ENCODE measurements at regions not wholly inside any gene's neighbourhood (a gene's known extent, or its start where the extent isn't known, plus 50 kb on each side); places are given as distances from the start of the nearest gene placed in this dataset.
A peak's percentile ranks its signal among the peaks of the same experiment; 100 is the strongest.
"Not testable (repeated sequence)": the region's sequence is repeated elsewhere in the genome, so short reads cannot be mapped to it uniquely, and the experiment has no call there.

DNA sequence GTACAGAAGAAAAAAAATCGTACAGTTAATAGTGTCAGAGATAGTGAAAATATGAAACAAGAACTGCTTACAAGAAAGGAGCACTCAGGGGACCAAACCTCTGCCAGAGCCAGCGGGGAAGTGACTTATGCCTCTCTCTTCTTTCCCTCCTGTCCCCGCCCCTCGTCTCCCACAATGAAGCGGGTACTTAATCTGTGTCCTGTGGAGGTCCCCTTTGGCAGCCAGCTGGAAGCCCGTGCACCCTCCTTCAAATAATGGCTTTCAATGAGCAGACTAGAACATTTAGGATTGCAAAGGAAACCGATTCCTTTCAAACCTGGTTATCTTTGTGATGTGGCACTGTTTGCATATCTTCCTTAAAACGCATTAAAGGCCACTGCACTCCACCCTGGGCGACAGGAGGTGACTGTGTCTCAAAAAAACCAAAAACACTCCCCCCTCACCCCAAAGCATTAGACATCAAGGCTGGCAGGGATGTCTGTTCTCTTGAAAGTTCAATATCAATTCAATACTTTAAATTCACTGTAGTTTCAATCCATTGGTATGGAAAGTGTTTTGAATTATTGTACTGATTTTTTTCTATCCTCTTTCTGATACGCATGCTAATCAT, 51.7 kb downstream of the PPIAL4C start:
- not testable (repeated sequence) for DNase-seq (ENCODE audit: low read depth)

DNA sequence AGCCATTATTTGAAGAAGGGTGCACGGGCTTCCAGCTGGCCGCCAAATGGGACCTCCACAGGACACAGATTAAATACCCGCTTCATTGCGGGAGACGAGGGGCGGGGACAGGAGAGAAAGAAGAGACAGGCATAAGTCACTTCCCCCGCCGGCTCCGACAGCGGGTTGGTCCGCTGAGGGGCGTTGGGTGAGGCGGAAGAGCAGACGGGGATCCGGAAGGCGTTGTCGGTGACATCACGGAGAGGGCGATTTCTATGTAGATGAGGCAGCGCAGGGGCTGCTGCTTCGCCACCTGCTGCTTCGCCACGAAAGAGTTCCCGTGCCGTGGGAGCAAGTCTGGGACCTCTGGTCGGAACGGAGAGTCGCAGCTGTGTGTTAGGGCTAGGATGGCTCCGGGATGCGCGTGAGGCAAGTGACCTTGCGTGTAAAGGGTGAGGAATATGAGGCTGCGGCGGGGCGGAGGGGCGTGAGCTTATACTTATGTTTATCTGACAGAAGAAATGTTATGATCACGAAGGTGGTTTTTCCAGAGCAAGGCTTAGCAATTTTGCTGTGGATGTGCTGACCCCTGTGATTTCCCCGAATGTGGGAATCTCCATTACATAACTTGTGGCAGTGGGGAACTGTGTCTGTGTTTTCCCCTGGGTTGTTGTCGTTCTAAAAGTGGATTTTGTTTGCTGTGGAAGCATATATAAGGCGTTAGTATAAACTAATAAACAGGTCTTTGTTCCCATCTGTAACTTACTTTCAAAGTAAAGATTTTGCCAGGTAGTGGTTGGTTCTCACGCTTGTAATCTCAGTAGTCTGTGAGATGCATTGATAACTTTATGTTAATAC, 52.9 kb downstream of the PPIAL4C start:
- DNase-seq (ENCODE audit: low read depth): peak; percentile 87

DNA sequence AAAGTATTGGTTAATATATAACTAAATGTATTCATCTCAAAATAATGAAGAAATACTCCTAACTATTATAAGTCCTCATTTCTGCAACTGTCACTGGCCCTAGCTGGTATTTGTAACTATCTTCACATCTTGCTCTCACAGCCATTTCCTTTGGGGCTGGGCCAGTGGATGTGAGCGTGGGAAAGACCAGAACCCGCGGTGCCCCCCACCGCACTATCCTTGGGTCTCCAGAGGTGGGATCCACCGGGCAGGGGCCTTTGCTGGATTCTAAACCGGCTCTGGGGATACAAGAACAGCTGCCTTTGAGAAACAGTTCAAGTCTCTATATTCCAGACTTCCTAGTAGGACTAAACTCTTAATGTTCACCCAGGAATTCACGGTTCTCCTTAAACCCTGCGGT, 54.8 kb downstream of the PPIAL4C start:
- not testable (repeated sequence) for DNase-seq (ENCODE audit: low read depth)

DNA sequence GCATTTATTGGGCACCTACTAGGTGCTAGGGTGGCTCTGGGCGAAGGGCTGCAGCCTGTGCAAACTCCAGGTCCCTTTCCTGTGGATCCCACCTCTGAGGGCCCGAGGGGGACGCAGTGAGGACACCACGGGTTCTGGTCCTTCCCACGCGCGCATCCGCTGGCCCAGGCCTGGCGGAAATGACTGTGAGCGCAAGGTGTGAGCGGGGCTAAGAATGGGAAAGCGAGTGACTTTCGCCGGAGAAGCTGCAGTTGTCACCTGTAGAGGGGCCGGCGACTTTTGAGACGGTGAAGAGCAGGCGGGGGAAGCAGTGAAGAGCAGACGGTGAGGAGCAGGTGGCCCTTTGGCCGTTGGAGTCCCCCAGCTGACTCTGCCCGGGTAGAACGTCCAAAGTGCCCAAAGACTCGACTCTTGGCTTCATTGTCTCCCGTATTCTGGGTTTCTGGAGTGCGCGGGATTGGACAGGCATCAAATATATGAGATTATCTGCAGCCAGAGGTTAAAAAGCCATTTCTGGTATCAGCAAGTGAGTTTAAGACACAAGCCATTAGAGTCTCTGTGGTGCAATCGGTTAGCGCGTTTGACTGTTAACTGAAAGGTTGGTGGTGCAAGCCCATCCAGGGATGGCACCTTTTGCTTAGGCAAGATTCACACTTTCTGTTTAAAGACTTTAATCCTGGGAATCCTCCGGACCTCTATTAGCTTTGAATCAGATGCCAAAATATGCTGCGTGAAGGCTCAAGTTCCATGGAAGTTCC, 55.4 kb downstream of the PPIAL4C start:
- not testable (repeated sequence) for DNase-seq (ENCODE audit: low read depth)

DNA sequence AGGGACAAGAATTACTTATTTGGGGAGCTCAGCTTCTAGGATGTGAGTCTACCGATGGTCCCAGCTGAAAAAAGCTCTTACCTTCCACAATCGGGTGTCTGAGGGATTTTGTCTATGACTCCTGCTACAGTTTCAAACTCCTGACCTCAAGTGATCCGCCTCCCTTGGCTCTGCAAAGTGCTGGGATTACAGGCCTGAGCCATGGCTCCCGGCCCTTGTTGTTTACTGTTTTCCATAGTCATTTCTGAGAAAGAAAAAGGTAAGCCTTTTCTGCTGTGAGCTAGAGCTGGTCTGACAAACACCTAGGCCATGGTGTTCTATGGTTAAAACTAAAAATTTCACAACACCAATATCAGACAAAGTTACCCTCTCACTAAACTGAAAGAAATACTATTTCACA, 57.5 kb downstream of the PPIAL4C start:
- DNase-seq (ENCODE audit: low read depth): not testable (repeated sequence)

DNA sequence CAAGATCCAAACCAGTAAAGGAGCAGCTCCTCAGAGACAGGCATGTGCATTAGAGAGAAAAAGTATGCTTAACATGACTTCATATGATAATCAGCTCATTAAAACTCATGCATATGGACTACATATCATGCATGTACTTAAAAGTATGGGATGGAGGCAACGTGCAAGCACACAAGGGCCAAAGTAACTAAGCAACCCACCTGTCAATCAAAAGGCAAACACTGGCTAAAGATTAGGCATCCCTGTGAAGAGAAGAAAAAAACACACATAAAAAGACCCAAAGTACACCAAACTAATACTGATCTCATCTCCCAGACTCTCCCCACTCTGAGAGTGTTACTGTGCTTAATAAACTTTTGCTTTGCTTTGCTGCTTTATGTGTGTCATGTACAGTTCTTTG, 61.2 kb downstream of the PPIAL4C start:
- not testable (repeated sequence) for DNase-seq (ENCODE audit: low read depth)

DNA sequence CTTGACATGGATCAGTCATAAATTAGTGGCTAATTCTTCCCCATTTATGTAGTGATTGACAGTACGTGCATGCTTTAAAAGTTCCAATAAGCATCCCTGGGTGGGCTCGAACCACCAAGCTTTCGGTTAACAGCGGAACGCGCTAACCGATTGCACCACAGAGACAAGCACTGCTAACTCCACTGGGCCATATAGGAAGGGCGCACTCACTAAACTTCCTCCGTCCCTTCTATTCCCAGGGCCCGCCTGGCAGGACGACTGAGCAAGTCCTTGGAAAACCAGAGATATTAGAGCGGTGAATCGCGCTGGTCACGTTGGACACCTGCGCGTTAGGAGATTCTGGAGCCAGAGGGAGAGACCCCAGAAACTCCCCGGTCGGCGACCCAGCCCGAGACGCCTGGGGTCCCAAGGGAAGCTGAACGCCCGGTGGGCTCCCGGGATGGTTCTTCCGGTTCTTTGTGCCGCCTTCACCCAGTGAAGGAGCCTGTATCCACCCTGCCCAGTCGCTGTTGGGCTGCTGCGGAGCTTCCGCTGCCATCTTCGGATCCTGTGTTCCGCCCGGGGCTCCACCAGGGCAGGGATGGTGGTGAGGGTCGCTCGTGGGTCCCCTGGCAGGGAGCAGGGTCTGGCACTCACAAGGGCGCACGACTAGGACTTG, 62.8 kb downstream of the PPIAL4C start:
- DNase-seq (ENCODE audit: low read depth): not testable (repeated sequence)

DNA sequence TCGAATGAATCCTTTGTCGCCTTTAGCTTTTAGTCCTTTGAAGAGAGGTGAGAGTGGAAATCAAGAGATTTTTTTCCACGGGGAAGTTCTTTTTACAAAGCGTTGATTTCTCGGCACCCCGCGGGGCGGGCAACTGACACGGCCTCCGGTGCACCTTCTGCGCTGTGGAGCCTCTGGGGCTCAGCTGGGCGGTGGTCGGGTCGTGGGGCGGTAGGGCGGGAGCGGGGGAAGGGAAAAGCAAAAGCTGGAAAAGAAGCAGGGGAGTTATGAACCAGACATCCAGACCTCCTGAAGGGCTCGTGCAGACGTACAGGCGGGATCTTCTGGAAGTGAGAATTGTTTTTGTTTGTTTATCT, 63.3 kb downstream of the PPIAL4C start:
- not testable (repeated sequence) for DNase-seq (ENCODE audit: low read depth)

DNA sequence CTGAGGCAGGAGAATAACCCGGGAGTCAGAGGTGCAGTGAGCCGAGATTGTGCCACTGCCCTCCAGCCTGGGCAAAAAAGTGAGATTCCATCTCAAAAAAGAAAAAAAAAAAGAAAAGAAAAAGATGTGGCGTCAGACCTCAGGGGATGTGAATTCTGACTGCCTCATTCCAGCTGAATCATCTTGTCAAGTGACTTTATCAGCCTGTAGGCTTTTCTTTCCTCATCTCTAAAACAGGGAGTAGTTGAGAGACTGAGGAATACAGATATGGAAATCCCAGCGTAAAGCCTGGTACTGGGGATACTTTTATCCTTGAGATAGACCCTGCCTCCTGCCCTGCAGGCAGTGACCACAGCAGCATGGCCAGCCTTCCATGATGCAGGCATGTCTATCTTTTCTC, 74.1 kb downstream of the PPIAL4C start:
- not testable (repeated sequence) for DNase-seq (ENCODE audit: low read depth)

DNA sequence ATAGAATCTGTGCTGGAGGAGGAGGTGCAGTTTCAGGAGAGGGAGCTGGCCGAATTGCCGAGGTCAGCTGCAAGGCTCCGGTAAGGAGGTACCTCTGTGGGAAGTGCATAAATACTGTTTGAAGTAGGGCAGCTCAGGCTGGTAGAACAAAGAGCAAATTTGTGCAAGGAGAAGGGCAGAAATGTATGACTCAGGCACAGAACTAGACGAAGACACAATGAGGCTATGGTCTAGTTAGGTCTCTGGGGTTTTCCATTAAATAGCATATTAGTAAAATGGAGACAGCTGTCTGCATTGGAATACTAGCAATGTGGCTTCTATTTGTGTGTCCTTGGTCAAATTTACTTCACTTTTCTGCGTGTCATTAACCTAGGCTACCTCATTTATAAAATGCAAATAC, 74.5 kb downstream of the PPIAL4C start:
- DNase-seq (ENCODE audit: low read depth): not testable (repeated sequence)

DNA sequence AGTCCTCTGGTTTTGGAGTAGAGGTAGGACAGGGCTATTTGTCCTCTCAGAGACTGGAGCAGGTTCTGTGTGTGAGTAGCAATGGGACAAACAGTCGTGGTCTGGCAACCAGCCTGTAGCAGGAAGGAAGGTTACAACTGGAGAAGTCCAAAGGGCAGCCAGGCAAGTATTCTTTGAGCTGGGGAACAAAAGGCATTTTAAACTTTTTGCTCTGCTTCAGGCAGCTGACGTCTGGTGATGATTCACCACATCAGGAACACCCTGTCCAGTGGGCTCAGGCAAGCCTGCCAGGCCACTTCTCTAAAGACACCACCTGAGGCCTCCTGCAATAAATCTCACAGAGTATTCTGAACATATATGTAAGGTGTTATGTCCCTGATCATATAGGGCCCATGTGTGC, 81.0 kb downstream of the PPIAL4C start:
- DNase-seq (ENCODE audit: low read depth): not testable (repeated sequence)

DNA sequence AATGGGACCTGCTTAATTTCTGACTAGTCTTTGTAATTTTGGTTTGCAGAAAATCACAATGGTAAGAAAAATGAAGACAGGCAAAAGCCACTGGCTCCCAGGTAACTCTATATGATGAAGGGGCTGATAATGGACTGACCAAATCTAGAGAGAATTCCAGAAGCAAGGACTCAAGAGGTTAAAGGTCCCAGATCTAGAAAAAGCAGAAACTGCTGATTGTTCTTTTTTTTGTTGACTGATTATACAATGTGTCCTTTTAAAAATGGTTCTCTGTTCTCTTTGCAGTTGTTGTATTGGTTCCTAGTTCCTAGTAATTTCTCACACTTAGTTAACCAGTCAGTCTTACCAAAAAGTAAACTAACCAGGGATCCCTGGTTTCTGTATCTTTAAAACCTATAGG, 81.4 kb downstream of the PPIAL4C start:
- DNase-seq (ENCODE audit: low read depth): not testable (repeated sequence)

DNA sequence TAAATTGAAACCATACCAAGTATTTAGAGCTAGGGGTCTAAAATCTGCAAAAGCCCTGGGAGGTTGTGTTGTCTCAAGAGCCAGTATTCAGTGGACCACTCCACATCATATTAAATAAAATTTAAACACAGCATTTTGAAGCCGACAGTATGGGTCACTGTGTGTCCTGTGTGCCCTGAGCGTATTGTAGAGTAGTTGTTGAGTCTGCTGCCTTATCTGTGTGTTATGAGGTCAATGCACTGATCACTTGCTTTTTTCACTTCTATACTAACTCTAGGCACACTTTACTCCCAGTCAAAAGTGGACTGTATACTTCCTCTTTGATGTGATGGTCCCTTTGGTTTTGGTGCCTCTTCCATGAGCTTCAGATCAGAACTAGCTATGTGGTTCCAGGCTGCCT, 81.9 kb downstream of the PPIAL4C start:
- DNase-seq (ENCODE audit: low read depth): not testable (repeated sequence)

DNA sequence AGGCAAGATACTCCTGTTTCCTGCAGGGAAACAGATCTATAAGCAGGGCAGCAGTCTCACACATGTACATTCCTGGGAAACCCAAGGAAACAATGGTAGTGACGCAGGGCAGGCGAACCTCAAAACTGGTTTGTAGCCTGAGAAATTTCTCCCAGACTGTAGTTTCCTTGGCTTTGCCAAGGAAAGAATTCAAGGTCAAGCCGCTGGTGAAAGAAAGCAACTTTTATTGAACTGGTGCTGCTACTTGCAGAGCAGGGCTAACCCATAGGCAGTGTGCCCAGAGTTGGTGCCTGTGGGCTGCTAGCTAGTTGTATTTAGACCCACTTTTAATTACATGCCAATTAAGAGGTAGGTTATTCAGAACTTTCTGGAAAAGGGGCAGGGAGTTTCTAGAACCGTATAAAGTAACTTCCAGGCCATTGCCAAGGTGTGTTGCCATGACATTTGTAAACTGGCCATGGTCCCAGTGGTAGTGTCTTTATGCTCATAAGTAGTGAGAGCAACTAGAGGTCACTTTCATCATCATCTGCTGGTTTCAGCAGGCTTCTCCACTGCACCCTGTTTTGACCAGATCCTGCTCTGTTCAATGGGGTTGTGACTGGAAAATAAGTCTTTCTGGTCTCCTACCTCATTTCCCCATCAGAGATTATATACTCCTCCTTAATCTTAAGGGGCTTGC, 89.7 kb downstream of the PPIAL4C start:
- not testable (repeated sequence) for DNase-seq (ENCODE audit: low read depth)

DNA sequence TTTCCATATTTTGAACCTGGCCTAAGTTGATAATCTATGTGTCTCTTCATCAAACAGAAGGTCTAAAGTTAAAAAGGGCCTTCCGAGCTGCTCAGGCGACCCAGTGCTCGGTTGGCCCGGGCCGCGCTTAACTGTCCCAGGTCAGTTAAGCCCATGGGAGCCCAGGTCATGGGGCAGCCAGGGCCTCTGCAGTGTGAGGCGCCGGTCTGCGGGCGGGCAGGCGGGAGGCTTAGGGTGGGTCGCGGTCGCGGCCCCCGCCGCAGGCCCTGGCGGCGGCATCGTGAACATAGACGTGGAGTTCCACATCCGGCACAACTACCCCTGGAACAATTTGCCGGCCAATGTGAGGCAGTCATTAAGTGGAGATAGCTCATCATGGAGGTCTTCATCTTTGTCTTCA, 91.3 kb downstream of the PPIAL4C start:
- not testable (repeated sequence) for DNase-seq (ENCODE audit: low read depth)

DNA sequence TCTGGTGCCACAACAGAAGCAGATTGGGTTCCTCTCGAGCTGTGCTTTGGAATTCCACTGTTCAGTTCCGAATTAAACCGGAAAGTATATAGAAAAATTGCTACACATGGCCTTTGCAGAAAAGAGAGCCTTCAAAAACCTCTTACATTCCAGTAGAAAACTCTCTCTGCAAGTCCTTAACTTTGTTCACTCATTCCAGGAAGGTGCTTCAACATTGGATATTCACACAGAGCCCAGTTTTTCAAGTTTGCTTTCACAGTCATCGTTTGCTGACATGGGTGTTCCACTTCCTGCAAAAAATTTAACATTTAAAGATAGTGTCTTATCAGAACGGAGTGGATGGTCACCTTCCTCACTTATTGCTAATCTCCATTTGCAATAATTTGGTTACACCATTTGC, 93.7 kb downstream of the PPIAL4C start:
- not testable (repeated sequence) for DNase-seq (ENCODE audit: low read depth)

DNA sequence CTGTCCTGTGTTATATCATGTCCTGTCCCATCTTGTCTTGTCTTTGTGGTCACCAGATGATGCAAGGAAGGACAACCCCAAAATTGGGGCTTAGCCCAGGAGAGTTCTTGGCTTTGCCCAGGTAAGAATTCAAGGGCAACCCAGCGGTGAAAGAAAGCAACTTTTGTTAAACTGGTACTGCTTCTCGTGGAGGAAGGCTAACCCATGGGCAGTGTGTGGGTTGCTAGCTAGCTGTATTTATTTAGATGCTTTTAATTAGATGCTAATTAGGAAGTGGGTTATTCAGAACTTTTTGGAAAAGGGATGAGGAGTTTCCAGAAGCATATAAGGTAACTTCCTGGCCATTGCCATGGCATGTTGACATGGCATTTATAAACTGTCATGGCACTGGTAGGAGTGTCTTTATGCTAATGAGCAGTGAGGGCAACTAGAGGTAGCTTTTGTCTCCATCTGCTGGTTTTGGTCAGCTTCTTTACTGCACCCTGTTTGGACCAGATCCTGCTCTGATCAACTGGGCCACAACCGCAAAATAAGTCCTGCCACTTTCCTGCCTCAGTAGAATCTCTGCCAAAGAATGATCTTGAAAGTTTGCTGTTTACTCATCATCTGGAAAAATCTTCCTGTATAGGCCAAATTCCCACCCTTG, 95.8 kb upstream of the FCGR1A start:
- DNase-seq (ENCODE audit: low read depth): not testable (repeated sequence)

DNA sequence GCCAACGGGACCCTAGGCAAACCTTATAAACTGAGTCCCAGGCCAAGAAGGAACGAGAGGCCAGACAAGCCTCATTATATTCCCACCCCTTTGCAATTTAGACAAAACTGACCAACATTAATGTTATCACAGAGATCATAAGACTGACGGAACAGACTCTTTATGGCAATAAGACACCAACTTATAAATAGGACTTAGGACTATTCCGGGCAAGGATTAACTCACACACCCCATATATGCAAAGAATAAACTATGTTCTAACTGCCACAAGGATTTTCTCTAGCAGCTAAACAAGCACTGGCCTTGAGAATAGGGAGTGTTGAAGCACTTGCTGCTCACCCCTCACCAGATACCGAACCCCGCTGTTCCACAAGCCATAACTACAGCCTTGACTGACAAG, 91.1 kb upstream of the FCGR1A start:
- DNase-seq (ENCODE audit: low read depth): not testable (repeated sequence)

DNA sequence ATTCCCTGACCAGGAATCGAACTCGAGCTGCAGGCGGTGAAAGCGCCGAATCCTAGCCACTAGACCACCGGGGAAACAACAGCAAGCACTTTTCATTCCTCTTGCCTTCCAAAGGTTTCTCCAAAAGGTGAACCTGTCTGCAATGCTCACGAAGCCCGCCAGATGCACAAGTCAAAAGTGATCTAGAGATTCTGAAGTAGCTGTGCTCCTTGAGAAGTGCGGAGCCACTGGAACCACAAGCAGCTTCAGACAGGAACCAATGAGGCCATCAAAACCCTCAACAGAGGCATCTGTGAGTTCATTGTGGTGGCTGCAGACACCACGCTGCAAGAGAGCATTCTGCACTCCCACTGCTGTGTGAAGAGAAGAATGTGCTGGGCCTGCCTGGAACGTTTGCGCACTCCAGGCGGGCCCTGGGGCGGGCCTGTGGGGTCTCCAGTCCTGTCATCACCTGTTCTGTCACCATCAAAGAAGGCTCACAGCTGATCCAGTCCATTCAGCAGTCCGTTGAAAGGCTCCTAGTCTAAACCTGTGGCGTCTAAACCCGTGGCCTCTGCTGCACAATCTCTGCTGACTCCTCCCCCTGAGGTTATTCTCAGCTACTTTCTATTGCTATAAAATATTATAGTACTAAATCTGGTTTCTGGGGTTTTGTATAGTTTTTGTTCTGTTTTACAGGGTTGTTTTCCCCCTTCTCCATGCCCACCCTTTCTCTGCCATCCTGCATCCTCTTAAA, 89.5 kb upstream of the FCGR1A start:
- not testable (repeated sequence) for DNase-seq (ENCODE audit: low read depth)

DNA sequence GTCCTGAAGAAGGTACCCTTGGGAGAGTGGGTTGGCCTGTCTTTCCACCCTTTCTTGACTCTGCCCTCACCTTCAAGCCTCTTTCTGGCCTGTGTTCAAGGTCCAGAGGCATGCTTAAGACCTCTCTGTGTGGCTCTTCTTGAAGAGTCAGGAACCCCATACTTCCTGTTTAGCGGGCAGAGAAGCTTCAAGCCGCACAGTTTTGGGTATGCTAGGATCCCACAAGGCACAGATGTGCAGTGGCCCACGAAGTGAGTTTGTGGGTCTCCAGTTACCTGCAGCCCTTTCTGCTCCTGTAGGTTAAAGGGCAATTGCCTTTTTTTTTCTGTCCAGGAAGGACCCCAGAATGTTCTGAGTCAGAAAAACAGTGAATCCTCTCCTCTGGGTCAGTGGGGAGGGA, 87.4 kb upstream of the FCGR1A start:
- DNase-seq (ENCODE audit: low read depth): not testable (repeated sequence)
